A673 (cell line): ENCODE measurements at regions not wholly inside any gene's neighbourhood (a gene's known extent, or its start where the extent isn't known, plus 50 kb on each side); places are given as distances from the start of the nearest gene placed in this dataset.

Experiments
- EZH2 ChIP-seq: fragments of 200-600 bp; sonication (generic); IDR thresholded peaks from 2 replicates; pipeline ENCODE4 v1.6.1; 2017; ENCODE audit warnings: borderline replicate concordance, low read depth, mild to moderate bottlenecking, mixed read lengths, antibody characterized with exemption, low read length; ENCODE audit not compliant: poor library complexity, severe bottlenecking
- TF ChIP-seq, protein P1 (sequence below): fragments of 300-800, 200-600 bp; sonication (generic); conservative IDR thresholded peaks from 2 replicates; pipeline ENCODE4 v1.5.1; 2017; ENCODE audit warnings: low read depth, mild to moderate bottlenecking, antibody characterized with exemption, low read length, moderate library complexity, mixed read lengths

DNA sequence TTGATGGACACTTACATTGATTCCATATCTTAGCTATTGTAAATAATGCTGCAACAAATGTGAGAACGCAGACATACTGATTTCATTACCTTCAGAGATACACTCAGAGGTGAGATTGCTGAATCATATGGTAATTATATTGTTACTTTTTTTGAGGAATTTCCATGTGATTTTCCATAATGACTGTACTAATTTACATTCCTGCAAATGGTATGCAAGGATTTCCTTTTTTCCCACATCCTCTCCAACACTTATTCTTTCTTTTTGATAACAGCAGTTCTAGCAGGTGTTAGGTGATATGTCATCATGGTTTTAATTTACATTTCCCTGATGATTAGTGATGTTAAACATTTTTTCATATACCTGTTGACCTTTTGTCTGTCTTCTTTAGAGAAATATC, 207.7 kb downstream of the C11orf87 start:
- no peak for TF ChIP-seq EZH2
- TF ChIP-seq, protein P1, sequence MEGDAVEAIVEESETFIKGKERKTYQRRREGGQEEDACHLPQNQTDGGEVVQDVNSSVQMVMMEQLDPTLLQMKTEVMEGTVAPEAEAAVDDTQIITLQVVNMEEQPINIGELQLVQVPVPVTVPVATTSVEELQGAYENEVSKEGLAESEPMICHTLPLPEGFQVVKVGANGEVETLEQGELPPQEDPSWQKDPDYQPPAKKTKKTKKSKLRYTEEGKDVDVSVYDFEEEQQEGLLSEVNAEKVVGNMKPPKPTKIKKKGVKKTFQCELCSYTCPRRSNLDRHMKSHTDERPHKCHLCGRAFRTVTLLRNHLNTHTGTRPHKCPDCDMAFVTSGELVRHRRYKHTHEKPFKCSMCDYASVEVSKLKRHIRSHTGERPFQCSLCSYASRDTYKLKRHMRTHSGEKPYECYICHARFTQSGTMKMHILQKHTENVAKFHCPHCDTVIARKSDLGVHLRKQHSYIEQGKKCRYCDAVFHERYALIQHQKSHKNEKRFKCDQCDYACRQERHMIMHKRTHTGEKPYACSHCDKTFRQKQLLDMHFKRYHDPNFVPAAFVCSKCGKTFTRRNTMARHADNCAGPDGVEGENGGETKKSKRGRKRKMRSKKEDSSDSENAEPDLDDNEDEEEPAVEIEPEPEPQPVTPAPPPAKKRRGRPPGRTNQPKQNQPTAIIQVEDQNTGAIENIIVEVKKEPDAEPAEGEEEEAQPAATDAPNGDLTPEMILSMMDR: no peak
